Amygdala (tissue), 56 donors: ENCODE measurements at regions not wholly inside any gene's neighbourhood (a gene's known extent, or its start where the extent isn't known, plus 50 kb on each side); places are given as distances from the start of the nearest gene placed in this dataset.

Source experiments
- DNase-seq, 56 donors: peaks; one replicate each; lab custom pipeline; 2025; lab: John Stamatoyannopoulos, UW

DNA sequence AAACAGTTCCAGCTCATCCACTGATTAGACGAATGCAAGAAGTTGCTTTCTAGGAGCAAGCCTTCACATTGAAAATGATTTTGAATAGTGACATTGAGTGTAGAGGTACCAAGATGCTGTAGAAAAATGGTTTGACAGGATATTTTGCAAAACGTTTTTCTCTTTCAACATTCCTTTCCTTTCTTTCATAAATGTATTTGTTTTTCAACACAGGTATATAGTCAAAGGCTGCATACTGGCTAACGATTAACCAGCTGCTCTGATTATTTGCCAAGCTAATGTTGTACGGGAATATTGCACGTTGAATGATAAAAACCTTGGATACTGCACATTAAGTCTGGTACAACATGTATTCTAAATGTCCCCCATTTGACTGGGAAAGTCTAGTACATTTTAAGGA is 78.8 kb upstream of the TENT5A start:
- no peak for DNase-seq

GRCh38 chr6:81826784-81827183 is 74.3 kb upstream of the TENT5A start:
- DNase-seq: no peak

GRCh38 chr6:81822568-81822967 is 70.1 kb upstream of the TENT5A start:
- DNase-seq: no peak

GRCh38 chr6:81821449-81821848 is 69.0 kb upstream of the TENT5A start:
- no peak for DNase-seq

- no peak for DNase-seq
Measured at GRCh38 chr6:81820980-81821379, 68.5 kb upstream of the TENT5A start.

DNA sequence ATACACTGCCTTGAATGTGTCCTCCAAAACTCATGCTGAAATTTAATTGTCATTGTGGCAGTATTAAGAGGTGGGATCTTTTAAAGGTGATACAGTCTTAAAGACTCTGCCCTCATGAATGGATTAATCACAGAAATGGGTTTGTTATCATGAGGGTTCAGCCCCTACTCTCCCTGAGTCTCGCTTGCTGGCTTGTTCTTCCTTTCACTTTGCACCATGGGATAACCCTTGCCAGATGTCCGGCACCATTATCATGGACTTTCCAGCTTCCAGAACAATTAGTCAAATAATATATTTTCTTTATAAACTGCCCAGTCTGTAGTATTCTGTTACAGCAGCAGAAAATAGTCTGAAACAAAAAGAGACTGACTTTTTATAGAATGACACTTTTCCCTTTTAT is 67.9 kb upstream of the TENT5A start:
- no peak for DNase-seq

GRCh38 chr6:81819767-81820166 is 67.3 kb upstream of the TENT5A start:
- no peak for DNase-seq

DNA sequence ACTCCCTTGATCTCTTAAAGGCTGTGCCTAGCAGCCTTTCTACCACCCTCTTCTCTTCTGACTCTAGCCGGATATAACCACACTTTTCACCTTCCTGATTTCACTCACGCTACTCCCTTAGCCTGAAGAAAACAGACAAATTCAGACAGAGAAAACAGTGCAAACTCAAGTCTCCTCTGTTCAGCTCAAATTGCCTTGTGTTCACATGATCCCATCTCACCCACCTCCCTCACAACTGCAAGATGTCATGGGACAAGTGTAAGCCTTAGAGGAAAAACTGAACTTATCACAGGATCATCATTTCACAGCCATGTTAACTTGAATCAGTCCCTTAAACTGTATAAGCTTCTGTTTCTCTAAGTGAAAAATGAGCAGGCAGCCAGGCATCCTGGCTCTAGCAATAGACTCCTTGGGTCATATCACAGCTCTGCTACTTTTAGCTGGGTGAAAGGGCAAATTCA is 66.5 kb upstream of the TENT5A start:
- no peak for DNase-seq

DNA sequence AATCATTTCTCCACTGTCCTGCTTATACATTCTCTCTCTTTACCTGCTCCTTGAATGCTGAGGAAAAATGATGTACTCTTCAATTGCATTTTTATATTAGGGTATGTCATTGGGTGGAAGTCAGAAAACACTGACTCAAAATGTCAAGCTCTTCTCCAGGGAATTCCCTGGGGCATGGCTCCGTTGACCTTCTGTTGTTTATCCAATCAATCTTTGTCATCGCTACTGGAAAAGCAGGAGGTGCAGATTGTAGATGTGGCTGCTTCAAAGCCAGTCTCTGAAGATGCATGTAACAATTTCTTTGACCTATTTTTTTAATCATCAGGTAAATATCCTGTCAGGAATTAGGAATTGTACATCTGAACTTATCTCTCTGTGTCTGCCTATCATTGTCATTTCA is 63.9 kb upstream of the TENT5A start:
- no peak for DNase-seq

- DNase-seq: no peak
Measured at GRCh38 chr6:81814370-81815076, 62.0 kb upstream of the TENT5A start.

- DNase-seq: no peak
Measured at GRCh38 chr6:81813305-81813704, 60.8 kb upstream of the TENT5A start.

GRCh38 chr6:81812401-81812800 is 59.9 kb upstream of the TENT5A start:
- DNase-seq: no peak

GRCh38 chr6:81808851-81809570 is 56.5 kb upstream of the TENT5A start:
- DNase-seq: no peak

GRCh38 chr6:81806793-81807565 is 54.5 kb upstream of the TENT5A start:
- DNase-seq: no peak

DNA sequence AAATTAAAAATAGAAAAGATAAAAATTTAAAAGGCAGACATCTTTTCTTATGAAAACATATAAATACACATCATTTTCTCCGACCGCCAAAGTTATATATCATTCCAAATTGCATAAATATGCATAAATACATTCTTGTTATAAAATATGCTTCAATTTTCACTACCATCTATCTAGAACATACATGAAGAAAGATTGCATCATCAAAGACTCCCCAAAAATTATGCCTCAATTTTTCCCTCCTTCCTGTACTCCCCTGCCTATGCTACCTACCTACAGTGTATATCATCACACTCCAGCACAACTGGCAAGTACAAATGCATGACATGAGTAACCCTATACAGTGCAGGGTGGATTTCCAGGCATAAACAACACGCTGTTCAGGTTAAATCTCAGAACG is 49.9 kb upstream of the TENT5A start:
- no peak for DNase-seq
